Neuron (in vitro differentiated cells): ENCODE measurements at regions not wholly inside any gene's neighbourhood (a gene's known extent, or its start where the extent isn't known, plus 50 kb on each side); places are given as distances from the start of the nearest gene placed in this dataset.

Source experiments
- H2AFZ ChIP-seq: one replicate; pipeline ENCODE4 v1.6.1; 2013; ENCODE audit warnings: low read depth, mild to moderate bottlenecking, inconsistent platforms, low read length, moderate library complexity
- H3K27me3 ChIP-seq: one replicate; pipeline ENCODE4 v1.6.1; 2013; ENCODE audit warnings: low read length; ENCODE audit not compliant: insufficient read depth
- H3K36me3 ChIP-seq: one replicate; pipeline ENCODE4 v1.6.1; 2013; ENCODE audit warnings: low read length; ENCODE audit not compliant: insufficient read depth
- H3K4me1 ChIP-seq: one replicate; pipeline ENCODE4 v1.6.1; 2013; ENCODE audit warnings: low read length; ENCODE audit not compliant: insufficient read depth
- H3K4me3 ChIP-seq: 2 replicates; pipeline ENCODE4 v1.5.1; 2013; ENCODE audit warnings: mild to moderate bottlenecking, low read length, moderate library complexity
- H3K9me3 ChIP-seq: one replicate; pipeline ENCODE4 v1.6.1; 2013; ENCODE audit warnings: low read length

DNA sequence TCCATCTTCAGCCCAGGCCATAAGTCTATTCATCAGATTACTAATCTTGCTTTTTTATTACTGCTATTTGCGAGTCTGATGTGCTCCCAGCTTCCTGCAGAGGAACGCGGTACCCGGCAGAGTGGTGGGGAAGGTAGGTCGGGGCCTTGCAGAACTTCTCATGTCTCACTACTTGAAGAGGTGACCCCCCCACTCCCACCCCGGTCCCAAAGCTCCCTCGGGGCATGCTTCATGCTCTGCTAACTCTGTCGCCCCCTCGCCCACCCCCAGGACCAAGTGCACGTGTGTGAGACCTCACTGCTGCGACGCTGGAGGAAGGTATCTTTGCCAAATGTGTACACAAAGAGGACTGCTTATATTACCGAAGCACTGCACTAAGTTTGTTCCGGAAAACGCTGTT, 129.4 kb upstream of the RAB12 start:
- no peaks in the 10 kb centered on the region for H3K36me3 ChIP-seq
- H3K27me3 ChIP-seq = no peaks in the 10 kb centered on the region
- peaks cover 2% of the 10 kb centered on the region for H3K9me3 ChIP-seq
- no peaks in the 10 kb centered on the region for H3K4me1 ChIP-seq
- H2AFZ ChIP-seq = no peak overlapping the region
- H3K4me3 ChIP-seq = no peak overlapping the region

GRCh38 chr18:8480506-8481328, 128.5 kb upstream of the RAB12 start:
- Histone ChIP-seq H3K36me3 (no peaks in the 10 kb centered on the region), H2AFZ (no peak overlapping the region), H3K9me3 (peaks cover 2% of the 10 kb centered on the region), H3K4me3 (no peak overlapping the region), H3K4me1 (no peaks in the 10 kb centered on the region), H3K27me3 (no peaks in the 10 kb centered on the region)

DNA sequence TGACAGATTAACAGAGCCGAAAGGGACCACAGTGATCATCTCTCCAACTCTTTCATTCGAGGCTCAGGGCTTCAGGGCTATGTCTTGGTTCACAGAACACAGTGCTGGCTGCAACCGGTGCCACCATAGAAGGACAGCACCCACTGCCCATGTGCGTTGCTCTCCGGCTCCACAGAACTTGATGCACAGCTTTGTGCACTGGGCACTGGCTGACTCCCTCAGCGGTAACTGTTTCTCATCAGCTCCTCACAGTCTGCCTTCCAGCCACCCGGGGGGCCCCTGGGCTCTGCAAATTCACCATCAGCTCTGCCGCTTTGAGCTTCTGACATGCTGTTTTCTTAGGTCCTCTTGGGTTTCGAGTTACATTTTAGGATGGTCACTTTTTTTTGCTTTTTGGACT, 124.3 kb upstream of the RAB12 start:
- no peaks in the 10 kb centered on the region for H3K9me3 ChIP-seq
- H3K4me1 ChIP-seq = no peaks in the 10 kb centered on the region
- H3K27me3 ChIP-seq = no peaks in the 10 kb centered on the region
- H2AFZ ChIP-seq = no peak overlapping the region
- no peaks in the 10 kb centered on the region for H3K36me3 ChIP-seq
- no peak overlapping the region for H3K4me3 ChIP-seq

GRCh38 chr18:8489761-8490160, 119.5 kb upstream of the RAB12 start:
- H3K36me3 ChIP-seq = no peaks in the 10 kb centered on the region
- H3K27me3 ChIP-seq = no peaks in the 10 kb centered on the region
- H3K4me1 ChIP-seq = no peaks in the 10 kb centered on the region
- H3K9me3 ChIP-seq = no peaks in the 10 kb centered on the region
- no peak overlapping the region for H2AFZ ChIP-seq
- H3K4me3 ChIP-seq = no peak overlapping the region

GRCh38 chr18:8491516-8491915, 117.7 kb upstream of the RAB12 start:
- no peak overlapping the region for H3K4me3 ChIP-seq
- no peaks in the 10 kb centered on the region for H3K9me3 ChIP-seq
- H3K27me3 ChIP-seq = peaks cover 3% of the 10 kb centered on the region
- no peaks in the 10 kb centered on the region for H3K36me3 ChIP-seq
- no peaks in the 10 kb centered on the region for H3K4me1 ChIP-seq
- no peak overlapping the region for H2AFZ ChIP-seq

DNA sequence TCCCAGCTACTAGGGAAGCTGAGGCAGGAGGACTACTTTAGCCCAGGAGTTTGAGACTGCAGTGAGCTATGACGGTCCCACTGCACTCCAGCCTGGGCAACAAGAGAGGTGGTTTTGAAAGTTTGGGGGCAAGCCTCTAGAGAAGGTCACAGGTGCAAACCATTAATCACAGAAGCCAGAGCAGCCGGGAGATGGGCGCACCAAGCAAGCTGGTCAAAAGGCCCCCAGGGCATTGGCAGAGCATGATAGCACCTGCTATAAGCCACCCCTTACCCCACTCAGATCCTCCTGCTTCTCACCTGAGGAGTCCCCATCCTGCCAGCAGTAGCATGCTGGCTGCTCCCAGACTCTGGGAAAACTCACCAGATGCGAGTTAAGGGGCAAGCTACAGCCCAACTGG, 116.1 kb upstream of the RAB12 start:
- Histone ChIP-seq H3K9me3 (no peaks in the 10 kb centered on the region), H3K27me3 (peaks cover 3% of the 10 kb centered on the region), H2AFZ (no peak overlapping the region), H3K36me3 (no peaks in the 10 kb centered on the region), H3K4me3 (no peak overlapping the region), H3K4me1 (no peaks in the 10 kb centered on the region)

DNA sequence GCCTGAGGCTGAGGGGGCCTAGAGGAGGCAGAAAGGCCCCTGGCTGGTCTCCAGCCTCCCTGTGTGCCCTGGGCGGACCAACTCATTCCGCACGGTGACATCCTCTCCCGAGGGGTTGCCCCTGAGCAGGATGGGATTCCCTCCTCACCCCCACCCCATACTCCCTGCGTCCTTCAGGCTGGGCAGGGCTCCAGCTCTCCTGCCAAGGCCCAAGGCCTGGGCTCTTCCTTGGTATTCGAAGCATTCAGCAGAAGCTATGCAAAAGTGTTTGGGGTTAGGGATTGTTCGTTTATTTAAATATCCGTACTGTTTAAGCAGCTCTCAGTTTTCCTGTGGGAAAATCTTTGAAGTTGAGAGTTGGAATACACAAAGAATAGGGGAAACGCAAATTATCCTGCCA, 113.1 kb upstream of the RAB12 start:
- Histone ChIP-seq H3K9me3 (no peaks in the 10 kb centered on the region), H3K27me3 (peaks cover 3% of the 10 kb centered on the region), H3K4me1 (no peaks in the 10 kb centered on the region), H2AFZ (no peak overlapping the region), H3K36me3 (no peaks in the 10 kb centered on the region), H3K4me3 (no peak overlapping the region)

- no peak overlapping the region for H2AFZ ChIP-seq
- no peaks in the 10 kb centered on the region for H3K9me3 ChIP-seq
- H3K27me3 ChIP-seq = peaks cover 3% of the 10 kb centered on the region
- H3K4me3 ChIP-seq = no peak overlapping the region
- no peaks in the 10 kb centered on the region for H3K36me3 ChIP-seq
- H3K4me1 ChIP-seq = no peaks in the 10 kb centered on the region
These were observed 110.3 kb upstream of the RAB12 start for GRCh38 chr18:8498905-8499304.

GRCh38 chr18:8499810-8500675, 109.2 kb upstream of the RAB12 start:
- Histone ChIP-seq H3K9me3 (no peaks in the 10 kb centered on the region), H3K36me3 (no peaks in the 10 kb centered on the region), H3K4me1 (no peaks in the 10 kb centered on the region), H2AFZ (no peak overlapping the region), H3K27me3 (peaks cover 3% of the 10 kb centered on the region), H3K4me3 (no peak overlapping the region)

GRCh38 chr18:8501044-8501443, 108.2 kb upstream of the RAB12 start:
- H2AFZ ChIP-seq = no peak overlapping the region
- H3K4me1 ChIP-seq = no peaks in the 10 kb centered on the region

DNA sequence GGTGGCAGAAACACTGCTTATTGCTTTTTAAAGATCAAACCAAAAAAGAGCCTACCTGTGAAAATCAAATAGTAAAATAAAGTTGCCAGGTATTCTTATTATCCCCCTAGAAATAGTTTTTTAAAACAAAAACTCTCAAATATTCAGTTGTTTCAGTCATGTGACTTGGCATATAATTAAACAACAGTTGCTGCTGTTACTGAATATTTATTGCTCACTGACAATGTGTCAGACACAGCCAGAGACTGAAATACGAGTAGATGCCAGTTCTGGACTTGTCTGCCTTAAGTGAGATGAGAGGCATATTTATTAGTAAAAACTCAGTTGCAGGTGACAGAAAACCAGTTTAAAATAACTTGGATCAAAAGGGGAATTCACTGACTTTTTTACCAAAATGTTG, 106.0 kb upstream of the RAB12 start:
- no peaks in the 10 kb centered on the region for H3K4me1 ChIP-seq
- no peak overlapping the region for H2AFZ ChIP-seq

More at GRCh38 chr18:8501044-8501443, 108.2 kb upstream of the RAB12 start:
- H3K4me3 ChIP-seq = no peak overlapping the region
- H3K36me3 ChIP-seq = no peaks in the 10 kb centered on the region
- H3K27me3 ChIP-seq = no peaks in the 10 kb centered on the region
- H3K9me3 ChIP-seq = no peaks in the 10 kb centered on the region

DNA sequence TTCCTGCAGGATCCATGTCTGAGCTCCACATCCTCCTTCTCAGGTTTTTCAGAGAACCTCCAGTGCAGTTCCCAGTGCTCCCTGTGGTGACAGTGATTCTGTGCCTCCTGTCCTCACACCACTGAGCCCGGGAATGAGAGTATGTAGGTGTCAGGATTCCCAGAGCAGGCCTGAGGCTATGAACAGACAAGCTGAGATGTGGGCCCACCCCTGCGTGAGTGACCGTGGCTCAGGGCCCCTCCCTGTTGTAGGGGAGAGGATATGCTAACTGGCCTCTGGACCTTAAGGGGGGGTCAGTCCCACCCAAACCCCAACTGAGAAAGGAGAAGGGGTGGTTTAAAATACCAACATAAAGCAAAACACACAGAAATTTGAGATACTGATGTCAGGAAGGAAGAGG, 104.8 kb upstream of the RAB12 start:
- no peak overlapping the region for H2AFZ ChIP-seq
- H3K27me3 ChIP-seq = no peaks in the 10 kb centered on the region
- no peak overlapping the region for H3K4me3 ChIP-seq
- no peaks in the 10 kb centered on the region for H3K9me3 ChIP-seq
- no peaks in the 10 kb centered on the region for H3K36me3 ChIP-seq
- H3K4me1 ChIP-seq = no peaks in the 10 kb centered on the region

More for the DNA sequence above, 106.0 kb upstream of the RAB12 start:
- H3K9me3 ChIP-seq = no peaks in the 10 kb centered on the region
- no peaks in the 10 kb centered on the region for H3K27me3 ChIP-seq
- H3K4me3 ChIP-seq = no peak overlapping the region
- H3K36me3 ChIP-seq = no peaks in the 10 kb centered on the region

GRCh38 chr18:8504880-8505435, 104.3 kb upstream of the RAB12 start:
- Histone ChIP-seq H3K27me3 (no peaks in the 10 kb centered on the region), H3K4me3 (no peak overlapping the region), H3K9me3 (no peaks in the 10 kb centered on the region), H3K36me3 (no peaks in the 10 kb centered on the region), H2AFZ (no peak overlapping the region), H3K4me1 (no peaks in the 10 kb centered on the region)
